ENCODE measurements at regions not wholly inside any gene's neighbourhood (a gene's known extent, or its start where the extent isn't known, plus 50 kb on each side); places are given as distances from the start of the nearest gene placed in this dataset.

DNA sequence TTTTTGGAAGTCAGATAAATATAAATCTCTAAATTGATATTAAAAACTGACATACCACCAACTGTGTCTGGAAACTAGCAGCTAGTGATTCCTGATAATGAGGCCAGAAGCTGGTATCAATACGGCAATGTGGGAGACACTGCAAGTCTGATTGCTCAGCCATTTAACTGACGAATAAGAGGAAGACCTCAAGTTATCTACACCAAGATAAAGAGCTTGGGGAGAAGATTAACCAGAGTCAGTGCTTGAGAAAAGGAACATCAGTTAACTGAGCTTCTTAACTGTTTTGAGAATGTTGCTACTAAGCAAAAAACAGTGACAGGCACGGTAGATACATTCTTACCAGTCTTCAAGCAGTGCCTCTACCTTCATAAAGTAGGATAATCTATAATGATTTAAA lies 140.4 kb upstream of the TENT5A start:
- ChIA-PET CTCF (no interaction called here), POLR2A (interaction anchor here (0.6 kb wide), 1 partner anchor 82 kb away, joined by 3 read pairs; no protein-coding TSS in a partner anchor)
- Histone ChIP-seq H3K27me3 (ENCODE audit: control insufficient read depth, insufficient read depth, low read length) (no peaks in the 10 kb centered on the region), H3K4me3 (ENCODE audit: low read depth in 2 of 2, low read length in 2 of 2) (no peak overlapping the region), H3K9me3 (ENCODE audit: control insufficient read depth, insufficient read depth, low read depth, low read length) (no peaks in the 10 kb centered on the region), H3K27ac (ENCODE audit: low read length) (no peak overlapping the region), H3K4me1 (ENCODE audit: control insufficient read depth, insufficient read depth, low read length) (no peaks in the 10 kb centered on the region), H3K36me3 (ENCODE audit: control insufficient read depth, insufficient read depth, low read length) (no peaks in the 10 kb centered on the region)
- in situ Hi-C loops (cut with HindIII; ENCODE audit: low pct_unique_long_range_greater_than_20kb, low sequenced_read_pairs), result no loop called here
- no peak for DNase-seq (ENCODE audit: low read depth, low spot score)
- intact Hi-C loops (cut with micrococcal nuclease; ENCODE audit: unreplicated experiment), result no loop called here
- TF ChIP-seq POLR2AphosphoS5 (IDR thresholded peaks at IDR 0.05; ENCODE audit: low read depth, low read length) (no peak), SIN3A (IDR thresholded peaks at IDR 0.05; ENCODE audit: borderline replicate concordance, insufficient read depth, low read depth, low read length) (no peak), REST (IDR thresholded peaks at IDR 0.05; ENCODE audit: insufficient read depth in 1 of 2, low read depth in 2 of 2, low read length in 1 of 2) (no peak)
- TF ChIP-seq, protein P1, sequence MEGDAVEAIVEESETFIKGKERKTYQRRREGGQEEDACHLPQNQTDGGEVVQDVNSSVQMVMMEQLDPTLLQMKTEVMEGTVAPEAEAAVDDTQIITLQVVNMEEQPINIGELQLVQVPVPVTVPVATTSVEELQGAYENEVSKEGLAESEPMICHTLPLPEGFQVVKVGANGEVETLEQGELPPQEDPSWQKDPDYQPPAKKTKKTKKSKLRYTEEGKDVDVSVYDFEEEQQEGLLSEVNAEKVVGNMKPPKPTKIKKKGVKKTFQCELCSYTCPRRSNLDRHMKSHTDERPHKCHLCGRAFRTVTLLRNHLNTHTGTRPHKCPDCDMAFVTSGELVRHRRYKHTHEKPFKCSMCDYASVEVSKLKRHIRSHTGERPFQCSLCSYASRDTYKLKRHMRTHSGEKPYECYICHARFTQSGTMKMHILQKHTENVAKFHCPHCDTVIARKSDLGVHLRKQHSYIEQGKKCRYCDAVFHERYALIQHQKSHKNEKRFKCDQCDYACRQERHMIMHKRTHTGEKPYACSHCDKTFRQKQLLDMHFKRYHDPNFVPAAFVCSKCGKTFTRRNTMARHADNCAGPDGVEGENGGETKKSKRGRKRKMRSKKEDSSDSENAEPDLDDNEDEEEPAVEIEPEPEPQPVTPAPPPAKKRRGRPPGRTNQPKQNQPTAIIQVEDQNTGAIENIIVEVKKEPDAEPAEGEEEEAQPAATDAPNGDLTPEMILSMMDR (IDR thresholded peaks at IDR 0.05), result no peak
- ATAC-seq, result no peak
- BruUV-seq (replicated peaks), result no TSS peak

GRCh38 chr6:81891874-81892273 lies 139.4 kb upstream of the TENT5A start:
- Histone ChIP-seq H3K9me3 (ENCODE audit: control insufficient read depth, insufficient read depth, low read depth, low read length) (no peaks in the 10 kb centered on the region), H3K27ac (ENCODE audit: low read length) (no peak overlapping the region), H3K27me3 (ENCODE audit: control insufficient read depth, insufficient read depth, low read length) (no peaks in the 10 kb centered on the region), H3K36me3 (ENCODE audit: control insufficient read depth, insufficient read depth, low read length) (no peaks in the 10 kb centered on the region), H3K4me3 (ENCODE audit: low read depth in 2 of 2, low read length in 2 of 2) (no peak overlapping the region), H3K4me1 (ENCODE audit: control insufficient read depth, insufficient read depth, low read length) (no peaks in the 10 kb centered on the region)
- ChIA-PET CTCF (no interaction called here), POLR2A (no interaction called here)
- in situ Hi-C loops (cut with HindIII; ENCODE audit: low pct_unique_long_range_greater_than_20kb, low sequenced_read_pairs) (no loop called here), intact Hi-C loops (cut with micrococcal nuclease; ENCODE audit: unreplicated experiment) (no loop called here)
- ATAC-seq (no peak), DNase-seq (ENCODE audit: low read depth, low spot score) (no peak)
- no TSS peak for BruUV-seq (replicated peaks)
- TF ChIP-seq POLR2AphosphoS5 (IDR thresholded peaks at IDR 0.05; ENCODE audit: low read depth, low read length), result no peak
- no peak for TF ChIP-seq REST (IDR thresholded peaks at IDR 0.05; ENCODE audit: insufficient read depth in 1 of 2, low read depth in 2 of 2, low read length in 1 of 2)
- TF ChIP-seq, protein P1 (IDR thresholded peaks at IDR 0.05), result no peak
- no peak for TF ChIP-seq SIN3A (IDR thresholded peaks at IDR 0.05; ENCODE audit: borderline replicate concordance, insufficient read depth, low read depth, low read length)

Data from Panc1 (cell line).